ENCODE measurements at regions not wholly inside any gene's neighbourhood (a gene's known extent, or its start where the extent isn't known, plus 50 kb on each side); places are given as distances from the start of the nearest gene placed in this dataset.

DNA sequence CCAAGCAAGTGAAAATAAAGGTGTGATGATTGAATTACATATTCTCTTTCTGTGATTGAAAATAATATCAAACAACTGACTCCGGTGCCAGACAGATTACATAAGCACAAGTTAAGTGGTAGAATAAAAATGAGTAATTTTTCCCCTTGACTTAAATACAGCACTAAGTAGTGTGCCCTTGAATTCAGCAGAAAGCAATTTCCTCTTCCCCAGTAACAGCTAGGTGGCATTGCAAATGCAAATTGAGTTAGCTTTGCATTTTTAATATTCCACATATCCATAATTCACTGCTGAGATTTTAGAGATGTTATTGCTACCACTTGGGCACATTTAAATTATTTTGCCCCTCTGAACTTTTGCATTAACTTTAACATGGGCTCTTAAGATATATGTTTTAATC is 89.8 kb upstream of the NPVF start:
- intact Hi-C loops (cut with DNase I, micrococcal nuclease), result no loop called here
- no peak overlapping the region for H3K4me3 ChIP-seq (ENCODE audit: low read length)
- Mint-ChIP-seq H3K36me3 (ENCODE audit: low read depth) (no peaks in the 10 kb centered on the region), H3K4me1 (ENCODE audit: low read depth) (no peaks in the 10 kb centered on the region), H3K9me3 (no peaks in the 10 kb centered on the region), H3K27ac (no peak overlapping the region), H3K4me3 (no peak overlapping the region), H3K27me3 (peaks cover 18% of the 10 kb centered on the region)
- H3K27ac ChIP-seq (ENCODE audit: low read depth in 1 of 2, low read length in 2 of 2), result no peak overlapping the region
- H3K36me3 ChIP-seq (ENCODE audit: insufficient read depth, low read length), result no peaks in the 10 kb centered on the region
- TF ChIP-seq, protein P1, sequence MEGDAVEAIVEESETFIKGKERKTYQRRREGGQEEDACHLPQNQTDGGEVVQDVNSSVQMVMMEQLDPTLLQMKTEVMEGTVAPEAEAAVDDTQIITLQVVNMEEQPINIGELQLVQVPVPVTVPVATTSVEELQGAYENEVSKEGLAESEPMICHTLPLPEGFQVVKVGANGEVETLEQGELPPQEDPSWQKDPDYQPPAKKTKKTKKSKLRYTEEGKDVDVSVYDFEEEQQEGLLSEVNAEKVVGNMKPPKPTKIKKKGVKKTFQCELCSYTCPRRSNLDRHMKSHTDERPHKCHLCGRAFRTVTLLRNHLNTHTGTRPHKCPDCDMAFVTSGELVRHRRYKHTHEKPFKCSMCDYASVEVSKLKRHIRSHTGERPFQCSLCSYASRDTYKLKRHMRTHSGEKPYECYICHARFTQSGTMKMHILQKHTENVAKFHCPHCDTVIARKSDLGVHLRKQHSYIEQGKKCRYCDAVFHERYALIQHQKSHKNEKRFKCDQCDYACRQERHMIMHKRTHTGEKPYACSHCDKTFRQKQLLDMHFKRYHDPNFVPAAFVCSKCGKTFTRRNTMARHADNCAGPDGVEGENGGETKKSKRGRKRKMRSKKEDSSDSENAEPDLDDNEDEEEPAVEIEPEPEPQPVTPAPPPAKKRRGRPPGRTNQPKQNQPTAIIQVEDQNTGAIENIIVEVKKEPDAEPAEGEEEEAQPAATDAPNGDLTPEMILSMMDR (IDR thresholded peaks at IDR 0.05), result no peak
- H3K4me1 ChIP-seq (ENCODE audit: insufficient read depth, low read length), result no peaks in the 10 kb centered on the region
- H3K27me3 ChIP-seq (ENCODE audit: control insufficient read depth in 1 of 2, insufficient read depth in 2 of 2, low read length in 2 of 2), result peaks cover 2 to 3% of the 10 kb centered on the region in 2 experiments
- ChIA-PET CTCF (interaction anchor here (1.1 kb wide), 1 partner anchor 9 kb away, joined by 4 read pairs; no protein-coding TSS in a partner anchor), POLR2A (no interaction called here)
- H3K9me3 ChIP-seq (ENCODE audit: control insufficient read depth in 1 of 2, insufficient read depth in 1 of 2, low read length in 2 of 2), result no peaks in the 10 kb centered on the region
- ATAC-seq (ENCODE audit: poor library complexity), result no peak
- no peak for DNase-seq

DNA sequence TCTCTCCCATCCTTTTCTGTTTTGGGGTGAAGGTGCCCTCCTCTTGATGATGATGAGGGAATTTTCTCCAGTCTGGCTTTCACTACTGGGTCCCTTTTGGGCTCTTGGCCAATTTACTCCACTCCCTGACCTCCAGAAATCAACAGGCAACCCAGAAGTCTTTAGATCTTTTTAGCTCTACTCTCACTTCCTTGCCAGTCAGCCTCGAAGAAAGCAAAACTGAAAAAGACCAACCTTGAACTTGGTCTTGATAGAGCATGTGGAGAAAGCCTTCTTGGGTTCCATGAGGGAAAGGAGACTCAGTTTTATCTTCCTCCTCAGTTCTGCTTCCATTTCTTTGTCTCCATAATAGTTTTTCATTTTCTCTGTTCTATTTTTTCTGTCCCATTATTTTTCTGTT is 91.4 kb upstream of the NPVF start:
- POLR2A ChIA-PET, result no interaction called here
- Histone ChIP-seq H3K4me3 (ENCODE audit: low read length) (no peak overlapping the region), H3K27ac (ENCODE audit: low read depth in 1 of 2, low read length in 2 of 2) (no peak overlapping the region), H3K9me3 (ENCODE audit: control insufficient read depth in 1 of 2, insufficient read depth in 1 of 2, low read length in 2 of 2) (no peaks in the 10 kb centered on the region), H3K27me3 (ENCODE audit: control insufficient read depth in 1 of 2, insufficient read depth in 2 of 2, low read length in 2 of 2) (peaks cover 2 to 16% of the 10 kb centered on the region in 2 experiments), H3K4me1 (ENCODE audit: insufficient read depth, low read length) (no peaks in the 10 kb centered on the region), H3K36me3 (ENCODE audit: insufficient read depth, low read length) (no peaks in the 10 kb centered on the region)
- Mint-ChIP-seq H3K27ac (no peak overlapping the region), H3K4me1 (ENCODE audit: low read depth) (no peaks in the 10 kb centered on the region), H3K4me3 (no peak overlapping the region), H3K27me3 (peaks cover 28% of the 10 kb centered on the region), H3K9me3 (no peaks in the 10 kb centered on the region), H3K36me3 (ENCODE audit: low read depth) (no peaks in the 10 kb centered on the region)
- TF ChIP-seq, protein P1 (IDR thresholded peaks at IDR 0.05), result no peak
- intact Hi-C loops (cut with DNase I, micrococcal nuclease), result no loop called here
- no peak for ATAC-seq (ENCODE audit: poor library complexity)
- CTCF ChIA-PET, result no interaction called here
- DNase-seq, result no peak

DNA sequence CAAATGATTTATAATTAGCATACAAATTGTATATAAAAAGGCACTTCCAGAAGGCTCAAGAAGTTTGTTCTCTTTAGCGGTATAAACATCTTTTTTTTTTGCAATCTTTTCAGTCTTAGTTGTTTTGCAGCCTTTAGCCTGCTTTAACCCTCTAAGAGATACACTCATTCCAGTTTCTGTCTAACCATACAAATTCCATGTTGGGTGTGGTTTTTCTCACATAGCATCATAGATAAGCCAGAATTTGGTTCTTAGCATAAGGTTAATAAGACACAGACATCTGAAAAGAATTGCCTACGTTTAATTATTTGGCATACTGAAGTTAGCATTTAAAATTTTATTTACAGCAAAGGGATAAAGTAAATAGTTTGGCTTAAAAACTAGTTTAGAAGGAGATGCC is 92.5 kb upstream of the NPVF start:
- Histone ChIP-seq H3K4me1 (ENCODE audit: insufficient read depth, low read length) (no peaks in the 10 kb centered on the region), H3K36me3 (ENCODE audit: insufficient read depth, low read length) (no peaks in the 10 kb centered on the region), H3K27ac (ENCODE audit: low read depth in 1 of 2, low read length in 2 of 2) (no peak overlapping the region), H3K9me3 (ENCODE audit: control insufficient read depth in 1 of 2, insufficient read depth in 1 of 2, low read length in 2 of 2) (no peaks in the 10 kb centered on the region), H3K27me3 (ENCODE audit: control insufficient read depth in 1 of 2, insufficient read depth in 2 of 2, low read length in 2 of 2) (peaks cover 2 to 16% of the 10 kb centered on the region in 2 experiments), H3K4me3 (ENCODE audit: low read length) (no peak overlapping the region)
- TF ChIP-seq, protein P1 (IDR thresholded peaks at IDR 0.05), result no peak
- intact Hi-C loops (cut with DNase I, micrococcal nuclease), result no loop called here
- POLR2A ChIA-PET, result no interaction called here
- Mint-ChIP-seq H3K27me3 (peaks cover 28% of the 10 kb centered on the region), H3K4me3 (no peak overlapping the region), H3K36me3 (ENCODE audit: low read depth) (no peaks in the 10 kb centered on the region), H3K27ac (no peak overlapping the region), H3K9me3 (no peaks in the 10 kb centered on the region), H3K4me1 (ENCODE audit: low read depth) (no peaks in the 10 kb centered on the region)
- CTCF ChIA-PET, result no interaction called here
- ATAC-seq (ENCODE audit: poor library complexity) (no peak), DNase-seq (no peak)
